ENCODE measurements at regions not wholly inside any gene's neighbourhood (a gene's known extent, or its start where the extent isn't known, plus 50 kb on each side); places are given as distances from the start of the nearest gene placed in this dataset.

GRCh38 chr5:35325836-35326235 lies 95.5 kb upstream of the PRLR start:
- TF ChIP-seq POLR2AphosphoS5 (IDR thresholded peaks at IDR 0.05; ENCODE audit: low read depth, low read length) (no peak), BCL11A (IDR thresholded peaks at IDR 0.05; ENCODE audit: low read depth in 2 of 2, low read length in 2 of 2) (no peak), EP300 (IDR thresholded peaks at IDR 0.05; ENCODE audit: borderline replicate concordance in 1 of 2, low read depth in 2 of 2, low read length in 2 of 2) (no peak), SP2 (IDR thresholded peaks at IDR 0.05; ENCODE audit: low read length) (no peak), TAF1 (IDR thresholded peaks at IDR 0.05; ENCODE audit: low read depth, low read length) (no peak), MAX (IDR thresholded peaks at IDR 0.05) (no peak), POLR2A (IDR thresholded peaks at IDR 0.05; ENCODE audit: control extremely low read depth in 1 of 2, low read depth in 2 of 2, low read length in 2 of 2) (no peak), JUN (IDR thresholded peaks at IDR 0.05; ENCODE audit: low read depth, low read length) (no peak), SRF (IDR thresholded peaks at IDR 0.05; ENCODE audit: low read depth, low read length) (no peak), JUND (IDR thresholded peaks at IDR 0.05; ENCODE audit: low read length) (no peak), EZH2 (IDR thresholded peaks at IDR 0.05; ENCODE audit: low read depth, low read length, severe bottlenecking) (no peak)
- TF ChIP-seq, protein P1, sequence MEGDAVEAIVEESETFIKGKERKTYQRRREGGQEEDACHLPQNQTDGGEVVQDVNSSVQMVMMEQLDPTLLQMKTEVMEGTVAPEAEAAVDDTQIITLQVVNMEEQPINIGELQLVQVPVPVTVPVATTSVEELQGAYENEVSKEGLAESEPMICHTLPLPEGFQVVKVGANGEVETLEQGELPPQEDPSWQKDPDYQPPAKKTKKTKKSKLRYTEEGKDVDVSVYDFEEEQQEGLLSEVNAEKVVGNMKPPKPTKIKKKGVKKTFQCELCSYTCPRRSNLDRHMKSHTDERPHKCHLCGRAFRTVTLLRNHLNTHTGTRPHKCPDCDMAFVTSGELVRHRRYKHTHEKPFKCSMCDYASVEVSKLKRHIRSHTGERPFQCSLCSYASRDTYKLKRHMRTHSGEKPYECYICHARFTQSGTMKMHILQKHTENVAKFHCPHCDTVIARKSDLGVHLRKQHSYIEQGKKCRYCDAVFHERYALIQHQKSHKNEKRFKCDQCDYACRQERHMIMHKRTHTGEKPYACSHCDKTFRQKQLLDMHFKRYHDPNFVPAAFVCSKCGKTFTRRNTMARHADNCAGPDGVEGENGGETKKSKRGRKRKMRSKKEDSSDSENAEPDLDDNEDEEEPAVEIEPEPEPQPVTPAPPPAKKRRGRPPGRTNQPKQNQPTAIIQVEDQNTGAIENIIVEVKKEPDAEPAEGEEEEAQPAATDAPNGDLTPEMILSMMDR (IDR thresholded peaks at IDR 0.05; ENCODE audit: control extremely low read depth in 1 of 3, insufficient read depth in 1 of 3, low read depth in 1 of 3, low read length in 3 of 3): no peak
- TF ChIP-seq, protein P2, sequence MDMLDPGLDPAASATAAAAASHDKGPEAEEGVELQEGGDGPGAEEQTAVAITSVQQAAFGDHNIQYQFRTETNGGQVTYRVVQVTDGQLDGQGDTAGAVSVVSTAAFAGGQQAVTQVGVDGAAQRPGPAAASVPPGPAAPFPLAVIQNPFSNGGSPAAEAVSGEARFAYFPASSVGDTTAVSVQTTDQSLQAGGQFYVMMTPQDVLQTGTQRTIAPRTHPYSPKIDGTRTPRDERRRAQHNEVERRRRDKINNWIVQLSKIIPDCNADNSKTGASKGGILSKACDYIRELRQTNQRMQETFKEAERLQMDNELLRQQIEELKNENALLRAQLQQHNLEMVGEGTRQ (IDR thresholded peaks at IDR 0.05; ENCODE audit: low read length): no peak
- TF ChIP-seq, protein P3, sequence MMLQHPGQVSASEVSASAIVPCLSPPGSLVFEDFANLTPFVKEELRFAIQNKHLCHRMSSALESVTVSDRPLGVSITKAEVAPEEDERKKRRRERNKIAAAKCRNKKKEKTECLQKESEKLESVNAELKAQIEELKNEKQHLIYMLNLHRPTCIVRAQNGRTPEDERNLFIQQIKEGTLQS (IDR thresholded peaks at IDR 0.05; ENCODE audit: insufficient read depth, low read depth, low read length): no peak

All from H1 (cell line).